ENCODE measurements at regions not wholly inside any gene's neighbourhood (a gene's known extent, or its start where the extent isn't known, plus 50 kb on each side); places are given as distances from the start of the nearest gene placed in this dataset.
"Not testable (repeated sequence)": the region's sequence is repeated elsewhere in the genome, so short reads cannot be mapped to it uniquely, and the experiment has no call there.

DNA sequence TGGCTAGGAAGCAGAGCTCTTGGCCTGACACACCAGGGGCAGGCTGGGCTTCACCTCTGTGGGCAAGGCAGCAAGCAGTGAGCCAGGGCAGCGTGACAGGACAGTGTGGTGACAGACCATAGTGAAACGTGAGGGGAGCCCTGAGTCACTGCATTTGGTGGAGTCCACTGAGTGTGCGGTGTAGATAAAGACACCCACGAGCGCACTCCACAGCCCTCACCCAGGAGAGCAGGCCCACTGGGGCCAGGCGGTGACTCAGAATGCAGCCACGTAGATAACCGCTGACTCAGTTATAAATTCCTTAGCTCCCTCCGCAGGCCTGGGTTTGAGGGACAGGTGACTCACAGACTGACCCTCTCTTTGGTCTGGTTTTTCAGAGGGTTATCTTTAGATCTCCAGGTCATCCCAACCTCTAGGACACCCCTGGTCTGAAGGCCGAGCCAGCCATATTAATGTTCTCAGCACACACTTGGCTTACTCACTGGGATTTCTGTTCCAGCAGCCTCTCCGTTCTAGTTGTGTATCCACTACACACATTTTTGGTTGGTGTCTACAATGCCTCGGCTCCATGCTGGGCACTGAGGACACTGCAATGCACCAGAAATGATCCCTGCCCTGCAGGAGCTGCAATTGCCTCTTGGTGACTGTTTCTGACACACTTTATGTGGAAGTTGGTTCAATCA lies 90.2 kb upstream of the TSPAN2 start:
- peak; percentile 93 for DNase-seq

DNA sequence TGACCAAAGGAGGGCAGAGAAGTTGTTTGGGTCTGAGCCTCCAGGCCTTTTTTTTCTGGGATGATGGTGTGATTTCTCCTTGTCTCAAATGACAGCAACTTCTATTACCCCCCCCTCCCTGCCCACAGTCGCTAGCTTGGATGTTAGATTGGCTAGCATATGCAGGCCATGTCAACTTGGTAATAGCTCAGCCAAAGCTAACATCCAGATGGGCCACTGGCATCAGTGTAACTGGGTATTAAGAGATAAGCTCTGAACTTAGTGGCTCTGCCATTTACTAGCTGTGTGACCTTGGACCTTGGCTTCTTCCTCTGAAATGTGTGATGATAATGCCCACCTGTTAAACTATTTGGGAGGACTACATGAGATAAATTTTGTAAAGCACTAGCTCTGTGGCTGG lies 86.9 kb upstream of the TSPAN2 start:
- no peak for DNase-seq

DNA sequence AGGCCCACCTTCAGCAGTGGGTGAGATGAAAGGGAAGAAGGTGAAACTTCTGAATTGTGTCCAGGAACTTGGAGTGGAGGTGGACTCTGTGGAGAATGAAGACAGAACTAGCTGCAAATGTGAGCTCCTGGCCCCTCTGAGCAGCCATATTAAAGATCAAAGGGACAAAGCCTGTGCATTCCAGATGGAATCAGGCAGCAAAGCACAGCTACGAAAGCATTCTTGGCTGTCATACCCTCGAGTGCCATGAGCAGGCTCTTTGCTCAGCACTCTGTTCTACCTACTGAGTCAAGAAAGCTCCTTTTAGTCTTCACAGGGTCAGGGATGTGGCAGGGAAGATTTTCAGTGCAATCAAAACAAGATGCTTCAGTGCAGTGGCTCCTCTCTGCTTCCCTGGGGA lies 86.3 kb upstream of the TSPAN2 start:
- no peak for DNase-seq

DNA sequence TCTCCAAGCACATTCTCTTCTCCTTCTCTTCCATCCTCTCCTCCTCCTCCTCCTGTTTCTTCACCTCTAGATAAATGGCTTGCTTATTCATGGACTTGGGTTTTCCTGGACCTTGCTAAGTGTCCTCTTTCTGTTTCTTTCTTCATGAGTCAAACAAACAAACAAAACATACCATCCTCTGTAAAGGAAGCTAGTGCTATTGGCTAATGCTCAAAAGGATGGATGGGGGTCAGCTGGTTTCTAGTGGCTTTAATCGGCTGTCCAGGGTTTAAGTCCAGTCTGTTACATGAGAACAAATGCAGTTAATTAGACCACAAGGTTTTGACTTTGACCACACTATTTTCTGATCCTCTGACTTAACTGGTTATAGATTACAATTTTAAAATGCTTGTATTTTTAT lies 83.8 kb upstream of the TSPAN2 start:
- no peak for DNase-seq

DNA sequence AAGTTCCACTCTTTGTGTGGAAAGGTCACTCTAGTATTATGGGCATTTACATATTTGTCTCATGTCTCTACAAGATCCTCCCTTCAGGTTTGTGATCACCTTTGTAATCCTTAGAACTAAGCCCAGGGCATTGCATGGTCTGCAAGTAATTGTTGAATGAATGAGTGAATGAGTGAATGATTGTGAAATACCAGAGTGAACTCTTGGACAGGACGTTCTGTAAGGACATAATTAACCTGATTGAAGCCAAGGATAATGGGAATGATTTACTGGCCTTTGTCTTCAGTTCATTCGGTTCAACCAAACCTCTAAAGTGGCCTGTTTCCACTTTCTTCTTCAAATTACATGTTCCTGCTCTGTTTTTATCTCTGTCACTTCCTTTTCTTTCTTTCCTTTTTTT lies 83.0 kb upstream of the TSPAN2 start:
- DNase-seq, result no peak

DNA sequence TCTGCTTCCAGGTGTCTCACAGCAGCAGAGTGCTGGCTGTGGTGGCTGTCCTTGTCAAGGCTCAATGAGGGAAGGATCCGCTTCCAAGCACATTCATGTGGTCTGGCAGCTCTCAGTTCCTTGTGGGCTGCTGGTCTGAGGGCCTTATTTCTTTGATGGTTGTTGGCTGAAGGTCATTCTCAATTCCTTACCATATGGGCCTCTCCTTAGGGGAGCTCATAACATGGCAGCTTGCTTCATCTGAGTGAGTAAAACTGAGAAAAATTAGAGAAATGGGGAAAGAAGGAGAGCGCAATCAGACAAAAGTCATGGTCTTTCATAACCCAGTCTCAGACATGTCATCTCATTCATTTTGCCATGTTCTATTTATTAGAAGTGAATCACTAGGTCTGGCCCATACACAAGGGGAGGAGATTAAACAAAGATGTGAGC lies 81.7 kb upstream of the TSPAN2 start:
- DNase-seq, result peak; percentile 75

DNA sequence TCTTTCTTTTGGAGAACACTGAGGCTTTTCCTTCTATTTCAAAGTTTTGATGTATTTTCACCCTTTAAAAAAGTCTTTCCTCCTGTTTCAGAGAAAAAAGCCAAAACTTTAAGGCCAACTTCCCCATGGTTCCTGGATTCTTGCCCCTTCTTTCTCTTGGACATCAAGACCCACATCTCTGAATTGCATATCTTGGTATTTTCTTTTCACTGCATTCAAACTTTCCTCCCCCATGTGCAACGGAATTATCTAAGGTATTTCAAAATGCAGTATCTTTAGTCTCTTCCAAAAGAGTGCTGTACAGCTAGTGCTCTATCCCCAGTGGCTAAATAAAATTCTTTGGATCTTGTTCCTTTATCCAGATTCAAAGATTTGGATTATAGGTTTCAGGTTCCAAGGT lies 81.1 kb upstream of the TSPAN2 start:
- no peak for DNase-seq

DNA sequence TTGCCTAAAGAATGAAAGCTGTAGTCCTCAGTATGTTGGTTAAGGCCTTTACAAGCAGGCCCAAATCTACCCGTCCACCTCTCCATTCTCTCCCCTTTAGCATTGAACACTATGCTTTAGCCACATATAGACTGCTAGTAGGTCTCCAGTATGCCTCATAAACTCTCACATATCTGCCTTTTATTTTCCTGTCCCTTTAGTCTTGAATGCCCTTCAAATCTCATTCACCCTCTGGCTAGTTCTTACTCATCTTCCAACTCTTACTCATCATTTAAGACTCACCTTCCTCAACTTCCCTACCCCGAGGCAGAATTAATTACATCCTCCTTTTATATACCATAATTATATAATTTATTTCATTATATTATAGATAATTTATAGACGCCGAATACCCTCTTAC lies 78.7 kb upstream of the TSPAN2 start:
- DNase-seq, result no peak

DNA sequence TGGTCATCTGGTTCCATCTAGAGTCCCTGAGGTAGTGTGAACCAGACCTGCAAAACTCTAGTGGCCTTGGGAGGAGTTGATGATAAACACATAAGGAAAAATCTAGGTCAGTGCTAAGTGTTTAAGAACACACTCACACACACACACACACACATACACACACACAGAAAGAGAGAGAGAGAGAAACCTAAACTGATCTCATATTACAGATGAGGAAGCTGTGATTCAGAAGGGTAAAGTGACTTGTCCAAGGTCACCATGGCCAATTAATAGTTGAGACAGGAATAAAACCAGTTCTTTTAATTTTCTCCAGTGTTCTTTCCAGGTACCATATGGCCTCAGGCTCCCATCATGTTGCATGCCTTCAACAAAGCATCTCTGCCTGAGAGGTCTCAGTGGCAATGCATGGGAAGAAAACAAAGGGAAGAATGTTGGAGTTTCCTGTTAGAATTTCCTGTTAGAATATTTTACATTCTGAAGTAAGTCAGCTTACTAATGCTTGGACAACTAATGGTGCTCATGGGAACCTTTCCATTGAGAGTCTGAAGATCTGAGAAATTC lies 77.3 kb upstream of the TSPAN2 start:
- peak; percentile 66 for DNase-seq

DNA sequence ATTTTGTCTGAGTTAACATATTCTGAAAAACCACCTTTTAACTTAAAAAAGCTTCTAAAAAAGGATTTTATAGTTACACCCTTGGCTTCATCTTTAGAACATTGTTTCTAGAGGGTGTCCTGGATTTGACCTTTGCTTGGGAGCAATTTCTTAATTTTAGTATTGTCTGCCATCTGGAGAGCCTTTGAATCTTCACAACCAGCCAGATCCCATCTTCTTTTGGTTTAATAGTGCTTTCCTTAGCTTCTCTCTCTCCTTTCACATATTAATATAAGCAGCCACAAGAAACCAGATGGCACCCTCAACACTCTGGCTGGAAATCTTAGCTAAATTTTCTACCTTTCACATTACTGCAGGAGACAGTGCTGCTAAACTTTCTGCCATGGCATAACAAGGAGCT lies 76.5 kb upstream of the TSPAN2 start:
- DNase-seq, result no peak

DNA sequence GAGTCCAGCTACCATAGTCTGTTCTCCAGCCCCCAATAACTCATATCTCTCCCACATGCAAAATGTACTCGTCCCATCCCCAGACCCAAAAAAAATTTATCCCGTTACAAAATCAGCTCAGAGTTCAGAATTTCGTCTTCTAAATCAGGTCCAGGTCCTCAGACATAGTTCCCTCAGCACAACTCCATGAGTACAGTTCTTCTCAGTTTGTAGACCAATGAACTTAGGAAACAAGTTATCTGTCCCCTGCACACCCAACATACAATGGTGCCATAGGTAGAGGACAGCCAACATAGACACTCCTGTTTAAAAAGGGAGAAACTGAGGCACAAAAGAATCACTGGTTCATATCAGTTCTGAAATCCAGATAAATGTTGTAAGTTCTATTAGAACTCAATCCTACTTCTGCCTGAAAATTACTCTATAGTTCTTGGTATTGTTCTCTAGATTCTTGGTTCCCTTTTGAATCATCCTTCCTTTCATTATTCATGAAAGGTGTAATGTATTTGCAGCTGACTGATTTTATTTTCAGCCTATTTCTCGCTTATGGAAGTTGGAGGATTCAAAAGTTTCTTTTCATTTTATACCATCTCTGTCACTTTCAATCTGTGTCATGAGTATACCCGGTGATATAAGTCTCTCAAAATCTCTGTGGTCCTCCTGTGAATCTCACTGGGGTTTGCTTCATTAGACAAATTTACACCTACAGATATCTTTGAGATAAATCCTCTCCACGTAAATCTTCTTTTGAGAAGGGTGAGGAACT lies 75.8 kb upstream of the TSPAN2 start:
- no peak for DNase-seq

DNA sequence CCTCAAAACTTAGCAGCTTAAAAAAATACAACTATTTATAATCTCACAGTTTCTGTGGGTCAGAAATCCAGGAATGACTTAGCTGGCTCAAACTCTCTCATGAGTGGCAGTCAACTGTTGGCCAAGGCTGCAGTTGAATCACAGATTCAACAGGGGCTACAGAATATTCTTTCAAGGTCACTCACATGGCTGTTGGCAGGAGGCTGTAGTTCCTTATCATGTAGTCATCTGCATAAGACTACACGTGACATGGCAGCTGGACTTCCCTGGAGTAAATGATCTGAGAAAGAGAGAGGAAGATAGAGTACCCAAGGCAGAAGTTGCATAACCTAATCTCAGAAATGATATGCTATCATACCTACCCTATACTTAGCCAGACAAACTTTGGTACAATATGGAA lies 75.2 kb upstream of the TSPAN2 start:
- no peak for DNase-seq

DNA sequence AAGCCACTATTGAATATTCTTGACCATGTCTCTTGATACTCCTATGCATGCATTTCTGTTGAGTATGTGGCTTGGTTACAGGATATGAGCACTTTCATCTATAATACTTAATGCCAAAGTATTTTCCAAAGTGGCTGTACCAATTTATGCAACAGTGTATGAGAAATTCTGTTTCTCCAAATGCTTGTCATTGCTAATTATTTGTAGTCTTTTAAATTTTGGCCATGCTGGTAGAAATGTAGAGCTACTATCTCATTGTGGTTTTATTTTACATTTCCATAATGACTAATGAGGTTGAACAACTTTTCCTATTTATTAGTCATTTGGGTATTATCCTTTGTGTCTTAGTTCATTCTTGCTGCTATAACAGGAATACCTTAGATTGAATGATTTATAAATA lies 71.4 kb upstream of the TSPAN2 start:
- DNase-seq, result peak; percentile 45

DNA sequence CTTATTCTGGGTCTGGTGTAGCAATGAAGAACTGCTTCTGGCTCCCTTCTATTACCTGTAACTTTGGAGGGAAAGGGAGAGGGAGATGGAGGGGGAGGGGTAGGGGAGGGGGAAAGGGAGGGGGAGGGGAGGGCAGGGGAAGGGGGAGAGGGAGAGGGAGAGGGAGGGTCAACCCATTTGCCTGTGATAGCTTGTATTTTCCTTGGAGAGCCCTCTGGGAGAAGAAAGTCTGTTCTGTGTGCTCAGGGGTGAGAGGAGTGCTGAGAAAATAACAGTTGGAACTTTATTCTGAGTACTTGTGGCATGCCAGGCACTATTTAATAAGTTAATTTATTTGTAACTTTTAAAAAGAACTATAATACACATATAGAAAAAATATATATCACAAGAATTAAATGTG lies 70.7 kb upstream of the TSPAN2 start:
- no peak for DNase-seq

DNA sequence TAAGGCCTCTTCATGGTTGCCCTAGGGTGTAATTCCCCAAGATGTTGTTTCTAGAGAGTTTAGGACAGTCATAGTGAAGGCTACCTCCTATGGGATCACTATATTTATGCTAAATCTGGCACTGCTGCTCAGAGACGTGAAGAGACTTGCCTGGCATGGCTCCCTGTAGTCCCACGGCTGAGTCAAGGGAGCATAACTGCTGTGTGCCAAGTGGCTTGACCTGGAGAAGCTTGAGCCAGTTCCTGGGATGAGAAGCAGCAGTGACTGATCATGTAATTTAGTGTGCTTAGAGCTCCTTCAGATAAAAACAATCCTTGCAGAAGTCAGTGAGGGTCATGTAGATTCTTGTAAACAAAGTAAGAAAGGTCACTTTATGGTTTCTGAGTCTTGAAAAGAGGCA lies 68.9 kb upstream of the TSPAN2 start:
- DNase-seq, result no peak

DNA sequence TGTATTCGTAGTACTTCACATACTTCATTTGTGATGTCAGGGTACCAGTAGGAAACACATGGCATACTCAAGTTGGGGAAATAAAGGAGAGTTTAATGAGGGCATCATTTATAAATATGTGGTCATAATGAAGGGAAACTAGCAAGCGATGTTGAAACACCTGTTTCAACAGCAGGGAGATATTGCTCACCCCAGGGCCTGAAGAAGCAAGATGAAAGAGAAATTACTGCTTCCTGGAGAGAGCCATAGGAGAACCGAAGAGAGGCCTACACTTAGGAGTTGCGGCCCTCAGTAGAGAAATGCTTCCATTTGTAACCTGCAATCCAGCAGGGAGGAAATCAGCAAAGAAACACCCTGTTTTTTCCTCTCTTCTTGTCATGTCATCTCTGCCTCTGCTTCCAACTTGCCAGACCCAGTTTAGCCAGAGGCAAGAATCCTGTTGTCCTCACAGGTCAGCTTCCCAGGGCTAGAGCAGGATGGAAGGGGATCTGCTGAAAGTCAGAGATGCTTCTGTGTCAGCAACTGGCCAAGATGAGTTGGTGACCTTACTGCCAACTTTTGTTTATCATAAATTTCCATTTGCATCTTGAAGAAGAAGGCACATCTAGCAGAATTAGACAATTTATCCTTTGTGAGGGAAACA lies 67.6 kb upstream of the TSPAN2 start:
- DNase-seq, result no peak

DNA sequence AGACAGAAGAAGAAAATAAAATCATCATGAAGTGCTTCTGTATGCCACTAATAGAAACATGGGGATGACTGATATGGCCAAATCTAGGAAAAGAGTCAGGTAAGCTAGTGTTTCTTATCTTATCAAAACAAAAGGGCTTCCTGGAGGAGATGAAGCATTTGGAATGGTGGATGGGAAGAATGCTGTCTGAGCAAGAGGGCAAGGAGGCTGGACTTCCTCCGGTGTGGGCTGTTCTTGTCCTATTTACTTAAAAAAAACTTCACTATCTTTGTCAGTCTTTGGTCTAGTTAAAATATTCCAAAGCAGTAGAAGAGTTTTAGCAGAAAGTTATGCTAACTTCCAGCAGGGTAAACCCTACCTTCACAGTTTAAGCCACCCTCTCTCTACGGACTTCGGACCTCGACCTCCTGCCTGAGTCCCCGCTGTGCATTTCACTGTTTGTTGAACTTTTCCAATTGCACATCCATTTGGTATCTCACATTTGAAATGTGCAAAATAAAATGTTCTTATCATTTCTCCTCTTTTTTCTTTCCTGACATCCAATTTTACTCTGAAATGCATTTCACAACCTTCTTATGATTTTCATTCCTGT lies 64.8 kb upstream of the TSPAN2 start:
- no peak for DNase-seq

DNA sequence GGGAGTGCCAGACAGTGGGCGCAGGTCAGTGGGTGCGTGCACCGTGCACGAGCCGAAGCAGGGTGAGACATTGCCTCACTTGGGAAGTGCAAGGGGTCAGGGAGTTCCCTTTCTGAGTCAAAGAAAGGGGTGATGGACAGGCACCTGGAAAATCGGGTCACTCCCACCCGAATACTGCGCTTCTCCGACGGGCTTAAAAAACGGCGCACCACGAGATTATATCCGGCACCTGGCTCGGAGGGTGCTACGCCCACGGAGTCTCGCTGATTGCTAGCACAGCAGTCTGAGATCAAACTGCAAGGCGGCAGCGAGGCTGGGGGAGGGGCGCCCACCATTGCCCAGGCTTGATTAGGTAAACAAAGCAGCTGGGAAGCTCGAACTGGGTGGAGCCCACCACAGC lies 58.6 kb upstream of the TSPAN2 start:
- not testable (repeated sequence) for DNase-seq

DNA sequence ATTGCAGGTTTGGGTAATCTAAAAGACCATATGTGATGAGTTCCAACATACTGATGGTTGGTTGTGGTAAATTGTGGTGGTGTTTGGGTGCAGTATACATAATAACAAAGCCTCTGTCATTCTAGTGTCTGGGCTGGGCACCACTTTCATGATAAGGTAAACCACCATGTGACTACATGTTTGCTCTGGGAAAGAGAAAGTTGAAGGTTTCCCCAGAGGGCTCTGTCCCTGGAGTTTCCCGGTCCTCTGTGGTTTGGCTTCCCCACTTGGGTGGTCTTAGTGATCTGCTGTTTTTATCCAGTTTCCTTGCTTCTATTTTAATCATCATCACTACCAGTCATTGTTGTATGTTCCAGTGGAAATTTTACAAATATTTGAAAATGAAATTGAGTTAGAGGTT lies 55.9 kb upstream of the TSPAN2 start:
- no peak for DNase-seq

DNA sequence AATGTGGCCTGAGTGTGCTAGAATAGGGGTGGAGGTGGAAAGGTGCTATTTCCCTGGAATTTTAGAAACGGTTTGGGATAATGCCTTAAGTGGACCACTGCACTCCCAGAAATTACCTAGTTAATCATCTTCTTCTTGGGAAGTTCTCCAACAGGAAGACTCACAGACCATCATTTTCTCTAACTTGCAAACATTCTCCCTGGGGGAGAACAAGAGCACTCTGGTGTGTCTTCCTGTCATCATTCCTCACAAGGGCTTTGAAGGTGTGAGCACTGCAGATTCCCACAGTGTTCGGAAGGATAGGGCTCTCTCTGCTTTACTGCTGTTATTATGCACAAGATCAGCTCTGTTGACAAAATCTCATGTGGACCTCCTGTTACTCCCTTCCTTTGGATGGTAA lies 54.9 kb upstream of the TSPAN2 start:
- DNase-seq, result no peak

DNA sequence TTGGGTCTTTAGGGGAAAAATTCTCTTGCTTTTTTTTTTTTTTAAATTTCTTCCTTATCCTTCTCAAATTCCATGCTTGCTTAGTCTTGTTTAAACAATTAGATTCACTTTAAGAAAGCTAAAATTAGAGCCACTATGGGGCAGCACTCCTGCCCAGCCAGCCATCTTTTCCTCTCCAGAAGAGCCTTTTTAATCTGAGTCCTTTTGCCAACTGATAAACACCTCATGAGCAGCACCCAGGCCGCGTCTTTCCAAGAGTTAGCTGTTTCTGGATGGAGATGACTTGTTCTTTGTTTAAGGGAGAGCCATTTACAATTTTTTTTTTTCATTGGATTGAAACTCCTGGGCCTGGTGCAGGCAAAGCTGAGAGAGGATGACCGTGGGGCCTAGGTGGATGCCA lies 53.3 kb upstream of the TSPAN2 start:
- peak; percentile 37 for DNase-seq

DNA sequence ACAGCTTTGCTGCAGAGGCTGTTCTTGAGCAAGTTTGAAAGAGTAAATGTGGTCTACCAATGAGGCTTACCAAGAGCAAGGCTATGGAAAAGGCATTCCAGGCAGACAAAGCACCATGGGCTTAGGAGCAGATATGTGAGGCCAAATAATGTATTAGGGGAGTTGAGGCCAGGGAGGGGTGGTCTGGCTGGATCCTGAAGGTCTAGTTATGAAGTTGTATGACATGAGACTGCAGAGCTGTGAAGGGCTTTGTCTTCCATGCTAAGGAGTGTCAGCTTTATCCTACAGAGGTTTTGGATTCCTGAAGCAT lies 51.8 kb upstream of the TSPAN2 start:
- DNase-seq, result no peak

DNA sequence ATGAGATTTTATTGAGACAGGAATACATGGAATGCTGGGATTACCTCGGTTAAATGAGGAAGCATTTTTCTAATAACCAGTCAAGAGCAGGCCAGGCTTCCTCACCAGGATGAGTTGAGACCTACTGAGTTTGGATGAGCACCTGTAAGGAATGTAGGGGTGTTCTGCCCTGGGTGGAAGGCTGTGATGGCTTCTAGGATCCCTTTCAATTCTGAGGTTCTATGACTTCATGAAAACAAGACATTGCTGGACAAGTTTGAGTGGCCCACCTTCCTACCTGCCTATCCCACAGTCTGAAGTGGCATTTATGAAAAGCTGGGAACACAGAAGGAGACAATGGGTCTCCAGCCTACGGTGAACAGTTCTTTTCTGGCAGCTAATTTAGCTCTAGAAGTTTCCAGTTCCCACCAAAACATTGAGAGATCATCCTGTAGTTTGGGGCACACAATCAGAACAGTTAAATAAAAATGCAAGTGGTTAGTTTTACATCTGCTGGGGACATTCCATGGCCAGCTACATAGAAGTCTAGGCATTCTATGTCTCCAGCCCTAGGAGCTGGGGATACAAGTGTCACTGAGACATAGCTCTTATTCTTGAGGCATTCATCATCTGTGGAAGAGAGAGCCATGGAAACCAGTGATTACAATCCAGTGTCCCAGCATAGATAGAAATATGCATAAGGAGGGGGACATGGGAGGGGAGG lies 51.3 kb upstream of the TSPAN2 start:
- peak; percentile 38 for DNase-seq

All from fibroblast of skin of abdomen (primary cell).